GM10266 (cell line): ENCODE measurements at regions not wholly inside any gene's neighbourhood (a gene's known extent, or its start where the extent isn't known, plus 50 kb on each side); places are given as distances from the start of the nearest gene placed in this dataset.
"Not testable (repeated sequence)": the region's sequence is repeated elsewhere in the genome, so short reads cannot be mapped to it uniquely, and the experiment has no call there.

ENCODE experiments used
- DNase-seq: peaks from one replicate; pipeline ENCODE4 v3.0.0; 2012; ENCODE audit errors: extremely low spot score
- CTCF ChIP-seq: IDR thresholded peaks from 2 replicates; pipeline ENCODE4 v1.5.1; 2012; ENCODE audit warnings: mild to moderate bottlenecking, low read depth; ENCODE audit not compliant: control insufficient read depth, insufficient read depth; ENCODE audit errors: missing control alignments

- DNase-seq = no peak
- no peak for TF ChIP-seq CTCF
Observed at GRCh38 chr4:189664693-189665250, 275.9 kb upstream of the FRG1 start.

GRCh38 chr4:189665712-189666305 is 274.9 kb upstream of the FRG1 start:
- not testable (repeated sequence) for DNase-seq

- DNase-seq = not testable (repeated sequence)
Observed at GRCh38 chr4:189667386-189667785, 273.3 kb upstream of the FRG1 start.

- not testable (repeated sequence) for DNase-seq
Observed at GRCh38 chr4:189697675-189698245, 242.9 kb upstream of the FRG1 start.

- not testable (repeated sequence) for DNase-seq
Observed at GRCh38 chr4:189703000-189703399, 237.7 kb upstream of the FRG1 start.

- not testable (repeated sequence) for DNase-seq
Observed at GRCh38 chr4:189706821-189707220, 233.9 kb upstream of the FRG1 start.

- DNase-seq = not testable (repeated sequence)
Observed at GRCh38 chr4:189707227-189707626, 233.4 kb upstream of the FRG1 start.

- DNase-seq = not testable (repeated sequence)
Observed at GRCh38 chr4:189711956-189712355, 228.7 kb upstream of the FRG1 start.

- not testable (repeated sequence) for DNase-seq
Observed at GRCh38 chr4:189721016-189721993, 219.4 kb upstream of the FRG1 start.

GRCh38 chr4:189722324-189723003 is 218.2 kb upstream of the FRG1 start:
- not testable (repeated sequence) for DNase-seq

GRCh38 chr4:189727982-189728638 is 212.6 kb upstream of the FRG1 start:
- DNase-seq = not testable (repeated sequence)

GRCh38 chr4:189731989-189732388 is 208.7 kb upstream of the FRG1 start:
- not testable (repeated sequence) for DNase-seq

GRCh38 chr4:189733507-189733906 is 207.2 kb upstream of the FRG1 start:
- not testable (repeated sequence) for DNase-seq

GRCh38 chr4:189734648-189735267 is 205.9 kb upstream of the FRG1 start:
- DNase-seq = not testable (repeated sequence)

- DNase-seq = not testable (repeated sequence)
Observed at GRCh38 chr4:189736656-189737055, 204.0 kb upstream of the FRG1 start.

- DNase-seq = not testable (repeated sequence)
Observed at GRCh38 chr4:189740118-189740517, 200.6 kb upstream of the FRG1 start.
